ENCODE measurements at regions not wholly inside any gene's neighbourhood (a gene's known extent, or its start where the extent isn't known, plus 50 kb on each side); places are given as distances from the start of the nearest gene placed in this dataset.
"Not testable (repeated sequence)": the region's sequence is repeated elsewhere in the genome, so short reads cannot be mapped to it uniquely, and the experiment has no call there.

- TF ChIP-seq CTCF (IDR thresholded peaks at IDR 0.05; ENCODE audit: control insufficient read depth, insufficient read depth, low read depth, low read length, missing control alignments) = no peak
- no peak for DNase-seq (ENCODE audit: low read depth)
- H3K4me3 ChIP-seq (ENCODE audit: control insufficient read depth, low read depth, low read length) = no peak overlapping the region
Measured at GRCh38 chr14:52125885-52126284, 57.0 kb upstream of the NID2 start.

GRCh38 chr14:52124791-52125684 is 56.2 kb upstream of the NID2 start:
- TF ChIP-seq CTCF (IDR thresholded peaks at IDR 0.05; ENCODE audit: control insufficient read depth, insufficient read depth, low read depth, low read length, missing control alignments) = no peak
- H3K4me3 ChIP-seq (ENCODE audit: control insufficient read depth, low read depth, low read length) = no peak overlapping the region
- peak; percentile 74 for DNase-seq (ENCODE audit: low read depth)

- H3K4me3 ChIP-seq (ENCODE audit: control insufficient read depth, low read depth, low read length); DNase-seq (ENCODE audit: low read depth): not testable (repeated sequence)
Measured at GRCh38 chr14:52122163-52122562, 53.3 kb upstream of the NID2 start.

- no peak for TF ChIP-seq CTCF (IDR thresholded peaks at IDR 0.05; ENCODE audit: control insufficient read depth, insufficient read depth, low read depth, low read length, missing control alignments)
- H3K4me3 ChIP-seq (ENCODE audit: control insufficient read depth, low read depth, low read length) = no peak overlapping the region
- DNase-seq (ENCODE audit: low read depth) = no peak
Measured at GRCh38 chr14:52121441-52121840, 52.6 kb upstream of the NID2 start.

GRCh38 chr14:52119030-52119429 is 50.2 kb upstream of the NID2 start:
- no peak overlapping the region for H3K4me3 ChIP-seq (ENCODE audit: control insufficient read depth, low read depth, low read length)
- TF ChIP-seq CTCF (IDR thresholded peaks at IDR 0.05; ENCODE audit: control insufficient read depth, insufficient read depth, low read depth, low read length, missing control alignments) = no peak
- DNase-seq (ENCODE audit: low read depth) = no peak

Data from AG09309 (cell line).